VCaP (cell line): ENCODE measurements at regions not wholly inside any gene's neighbourhood (a gene's known extent, or its start where the extent isn't known, plus 50 kb on each side); places are given as distances from the start of the nearest gene placed in this dataset.

Experiments
- H3K27ac ChIP-seq: fragments of 450-650 bp; 2 replicates; pipeline ENCODE4 v1.5.1; 2017
- TF ChIP-seq, protein P1 (sequence below): fragments of 450-650 bp; conservative IDR thresholded peaks from 2 replicates; pipeline ENCODE4 v1.5.1; 2017; ENCODE audit warnings: mild to moderate bottlenecking, moderate library complexity

- no peak overlapping the region for H3K27ac ChIP-seq
- TF ChIP-seq, protein P1, sequence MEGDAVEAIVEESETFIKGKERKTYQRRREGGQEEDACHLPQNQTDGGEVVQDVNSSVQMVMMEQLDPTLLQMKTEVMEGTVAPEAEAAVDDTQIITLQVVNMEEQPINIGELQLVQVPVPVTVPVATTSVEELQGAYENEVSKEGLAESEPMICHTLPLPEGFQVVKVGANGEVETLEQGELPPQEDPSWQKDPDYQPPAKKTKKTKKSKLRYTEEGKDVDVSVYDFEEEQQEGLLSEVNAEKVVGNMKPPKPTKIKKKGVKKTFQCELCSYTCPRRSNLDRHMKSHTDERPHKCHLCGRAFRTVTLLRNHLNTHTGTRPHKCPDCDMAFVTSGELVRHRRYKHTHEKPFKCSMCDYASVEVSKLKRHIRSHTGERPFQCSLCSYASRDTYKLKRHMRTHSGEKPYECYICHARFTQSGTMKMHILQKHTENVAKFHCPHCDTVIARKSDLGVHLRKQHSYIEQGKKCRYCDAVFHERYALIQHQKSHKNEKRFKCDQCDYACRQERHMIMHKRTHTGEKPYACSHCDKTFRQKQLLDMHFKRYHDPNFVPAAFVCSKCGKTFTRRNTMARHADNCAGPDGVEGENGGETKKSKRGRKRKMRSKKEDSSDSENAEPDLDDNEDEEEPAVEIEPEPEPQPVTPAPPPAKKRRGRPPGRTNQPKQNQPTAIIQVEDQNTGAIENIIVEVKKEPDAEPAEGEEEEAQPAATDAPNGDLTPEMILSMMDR, result no peak
These were observed 83.7 kb upstream of the ADRA2C start for GRCh38 chr4:3682236-3683076.

DNA sequence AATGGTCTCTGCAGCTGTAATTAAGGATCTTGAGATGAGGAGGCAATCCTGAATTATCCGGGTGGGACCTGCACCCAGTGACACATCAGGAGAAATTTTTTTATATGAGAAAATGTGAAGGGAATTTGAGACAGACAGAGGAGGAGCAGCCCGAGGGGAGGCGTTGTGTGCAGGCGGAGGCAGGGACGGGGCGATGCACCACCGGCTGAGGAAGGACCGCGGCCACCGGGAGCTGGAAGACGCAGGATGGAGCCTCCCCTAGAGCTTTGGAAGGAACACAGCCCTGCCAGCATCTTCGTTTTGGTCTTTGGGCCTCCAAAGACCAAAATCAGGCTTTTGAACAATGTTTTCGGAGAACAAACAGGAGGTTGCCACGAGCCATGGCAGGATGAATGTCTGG, 85.0 kb upstream of the ADRA2C start:
- no peak overlapping the region for H3K27ac ChIP-seq
- TF ChIP-seq, protein P1, result no peak

DNA sequence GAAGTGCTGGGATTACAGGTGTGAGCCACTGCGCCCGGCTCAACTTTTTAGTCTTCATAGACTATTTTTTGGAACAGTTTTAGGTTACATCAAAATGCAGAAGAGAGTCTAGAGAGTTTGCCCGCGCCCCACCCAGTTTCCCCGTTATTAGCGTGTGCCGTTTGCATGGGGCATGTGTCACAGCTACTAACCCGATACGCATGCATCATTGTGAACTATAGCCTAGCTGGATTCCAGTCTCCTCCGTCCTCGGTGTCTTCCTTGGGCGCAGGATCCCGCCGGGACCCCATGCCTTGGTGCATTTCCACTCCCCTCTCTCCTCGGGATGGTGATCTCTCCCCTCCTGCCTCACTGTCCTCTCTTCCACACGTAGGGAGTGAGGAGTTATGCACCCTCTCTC, 85.5 kb upstream of the ADRA2C start:
- H3K27ac ChIP-seq, result no peak overlapping the region
- TF ChIP-seq, protein P1, result no peak

GRCh38 chr4:3679851-3680311, 86.3 kb upstream of the ADRA2C start:
- H3K27ac ChIP-seq, result no peak overlapping the region
- TF ChIP-seq, protein P1, result no peak

- no peak overlapping the region for H3K27ac ChIP-seq
- TF ChIP-seq, protein P1, result no peak
These were observed 86.9 kb upstream of the ADRA2C start for GRCh38 chr4:3679071-3679825.

- no peak overlapping the region for H3K27ac ChIP-seq
- TF ChIP-seq, protein P1, result no peak
These were observed 88.5 kb upstream of the ADRA2C start for GRCh38 chr4:3677748-3678070.

DNA sequence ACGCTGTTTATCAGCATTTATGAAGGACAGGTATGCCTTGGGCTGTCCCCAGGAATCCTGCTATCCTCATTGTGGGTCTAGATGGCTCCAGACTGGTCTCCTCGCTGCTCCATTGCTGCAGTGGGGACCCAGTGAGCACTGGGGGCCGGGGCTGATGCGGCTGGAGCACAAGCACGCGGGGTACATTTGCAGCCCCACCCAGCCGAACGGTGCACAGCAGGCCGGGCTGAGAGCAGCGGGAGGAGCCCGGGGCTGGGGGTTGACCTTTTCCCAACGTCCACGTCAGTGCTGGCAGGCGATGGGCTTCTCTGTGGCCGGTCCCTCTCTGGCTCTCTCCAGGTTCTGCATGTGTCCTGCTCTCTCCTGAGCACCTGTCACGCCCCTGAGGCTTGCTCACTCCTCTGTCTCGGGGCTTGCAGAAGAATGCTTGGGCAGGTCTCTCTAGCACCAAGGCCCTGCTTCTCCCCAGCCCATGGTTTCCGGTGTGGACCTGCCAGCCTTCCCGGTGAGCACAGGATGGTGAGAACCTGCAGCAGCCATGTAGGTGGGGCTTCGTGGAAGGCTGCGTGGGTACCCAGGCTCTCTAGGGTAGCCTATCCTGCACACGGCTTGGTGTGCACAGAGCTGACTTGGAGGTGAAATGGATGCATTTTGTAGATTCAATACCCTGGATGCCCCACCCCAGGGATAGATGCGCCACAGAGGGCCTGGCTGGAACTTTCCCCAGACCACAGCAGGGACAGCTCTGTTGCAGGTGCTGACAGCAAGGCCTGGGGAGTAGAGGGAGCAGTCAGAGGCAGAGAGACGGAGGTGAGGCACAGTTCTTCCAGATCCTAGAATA, 89.1 kb upstream of the ADRA2C start:
- TF ChIP-seq, protein P1, result no peak
- H3K27ac ChIP-seq, result no peak overlapping the region
